Esophagus muscularis mucosa (tissue), 3 donors: ENCODE measurements at regions not wholly inside any gene's neighbourhood (a gene's known extent, or its start where the extent isn't known, plus 50 kb on each side); places are given as distances from the start of the nearest gene placed in this dataset.

Experiments
- CTCF ChIP-seq, 3 experiments: fragments of 200-600 bp in 2 of 3; fragments of 450-650 bp in 1 of 3; sonication (generic) in 2 of 3; IDR thresholded peaks; one replicate each; pipeline ENCODE4 v1.5.1; 2017 to 2019; ENCODE audit warnings: antibody characterized with exemption in 3 of 3, mild to moderate bottlenecking in 2 of 3, moderate library complexity in 1 of 3
- POLR2A ChIP-seq: fragments of 450-650 bp; IDR thresholded peaks from one replicate; pipeline ENCODE4 v1.6.1; 2017; ENCODE audit warnings: antibody characterized with exemption, moderate library complexity, mild to moderate bottlenecking, low read depth
- POLR2AphosphoS5 ChIP-seq, 2 donors: sonication (generic); formaldehyde crosslinking; IDR thresholded peaks; one replicate each; pipeline ENCODE4 v1.6.1; 2017; ENCODE audit warnings: antibody characterized with exemption in 2 of 2

DNA sequence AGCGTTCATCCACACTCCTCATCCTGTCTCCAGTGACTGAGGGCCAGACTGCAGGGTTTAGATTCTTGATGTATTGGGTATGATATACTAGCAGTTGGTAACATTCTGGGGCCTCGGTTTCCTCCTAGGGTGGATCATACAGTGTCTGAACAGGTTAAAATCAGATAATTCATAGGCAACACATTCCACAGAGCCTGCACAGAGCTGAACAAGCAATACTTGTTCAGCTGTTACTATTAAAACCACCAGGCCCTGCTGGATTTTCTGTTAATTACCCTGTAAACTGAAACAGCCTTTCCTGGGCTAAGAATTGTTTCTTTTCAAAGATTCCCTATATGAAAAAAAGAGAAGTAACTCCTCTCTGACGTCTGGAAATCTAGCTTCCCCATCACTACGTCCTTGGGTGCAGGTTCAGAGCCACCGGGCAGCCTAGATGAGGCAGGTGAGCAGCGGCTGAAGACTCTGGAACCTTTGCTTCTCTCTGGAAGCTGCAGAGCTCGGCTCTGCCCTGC lies 1313.5 kb upstream of the WWC1 start:
- TF ChIP-seq CTCF (IDR thresholded peaks at IDR 0.05), result no peak
- no peak for TF ChIP-seq POLR2A
- TF ChIP-seq POLR2AphosphoS5 (IDR thresholded peaks at IDR 0.05), result no peak
